GM21825 (cell line): ENCODE measurements at regions not wholly inside any gene's neighbourhood (a gene's known extent, or its start where the extent isn't known, plus 50 kb on each side); places are given as distances from the start of the nearest gene placed in this dataset.

Source experiments
- ATAC-seq: cut with Tn5 transposase; IDR thresholded peaks from one replicate; pipeline ENCODE4 v1.9.1; 2021; ENCODE audit warnings: mild to moderate bottlenecking, moderate library complexity; ENCODE audit not compliant: unreplicated experiment

DNA sequence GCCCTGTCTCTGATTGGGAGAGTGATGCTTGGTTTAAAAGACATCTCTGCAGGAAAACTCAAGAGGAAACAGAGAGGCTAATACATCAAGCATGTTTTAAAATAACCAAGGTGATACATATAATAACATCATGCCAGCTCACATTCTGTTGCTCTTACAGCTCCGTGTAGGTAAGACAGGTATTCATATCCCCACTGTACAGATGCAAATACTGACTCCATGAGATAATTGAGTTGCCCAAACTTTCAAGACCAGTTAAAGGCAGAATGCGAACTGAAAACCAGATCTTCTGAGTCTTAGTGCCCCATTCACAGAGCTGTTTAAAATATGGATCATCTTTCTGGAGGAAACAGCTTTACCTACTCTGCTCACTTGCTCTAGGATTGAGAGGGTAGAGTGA, 214.0 kb downstream of the PIK3R1 start:
- ATAC-seq, result no peak

DNA sequence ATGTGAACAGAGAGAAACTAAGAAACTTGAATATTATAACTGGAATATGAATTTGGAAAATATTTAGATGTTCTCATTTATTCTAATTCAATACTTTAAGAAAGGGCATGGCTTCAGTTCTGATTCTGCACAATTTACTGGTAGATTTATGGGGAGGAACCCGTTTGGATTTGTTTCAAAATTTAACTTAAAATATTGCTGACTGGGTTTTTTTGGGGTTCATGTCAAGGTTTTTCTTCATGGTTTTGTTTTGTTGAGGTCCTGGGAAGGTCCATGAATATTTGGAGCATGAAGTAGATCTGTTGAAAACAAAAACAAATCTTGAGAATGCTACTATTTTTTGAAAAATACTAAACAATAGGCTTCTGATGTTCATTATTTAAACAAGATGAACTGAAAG, 214.7 kb downstream of the PIK3R1 start:
- ATAC-seq, result no peak

DNA sequence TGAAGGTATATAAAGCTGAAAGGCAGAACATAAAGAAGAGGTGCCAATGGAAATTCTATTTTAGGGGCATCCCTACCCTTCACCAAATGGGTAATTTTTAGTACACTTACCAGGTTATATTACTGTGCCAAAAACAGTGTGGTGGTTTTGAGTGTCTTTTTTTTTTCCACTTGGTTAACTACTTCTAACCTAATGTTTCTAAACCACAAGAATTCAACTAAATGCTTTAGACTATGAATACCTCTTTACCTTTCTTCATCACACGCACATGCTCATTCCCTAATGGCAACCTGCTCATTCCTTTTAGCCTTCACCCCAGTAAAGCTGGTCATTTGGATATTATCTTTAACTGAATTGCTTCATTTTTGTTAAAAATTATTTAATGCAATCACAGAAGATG, 215.6 kb downstream of the PIK3R1 start:
- no peak for ATAC-seq

DNA sequence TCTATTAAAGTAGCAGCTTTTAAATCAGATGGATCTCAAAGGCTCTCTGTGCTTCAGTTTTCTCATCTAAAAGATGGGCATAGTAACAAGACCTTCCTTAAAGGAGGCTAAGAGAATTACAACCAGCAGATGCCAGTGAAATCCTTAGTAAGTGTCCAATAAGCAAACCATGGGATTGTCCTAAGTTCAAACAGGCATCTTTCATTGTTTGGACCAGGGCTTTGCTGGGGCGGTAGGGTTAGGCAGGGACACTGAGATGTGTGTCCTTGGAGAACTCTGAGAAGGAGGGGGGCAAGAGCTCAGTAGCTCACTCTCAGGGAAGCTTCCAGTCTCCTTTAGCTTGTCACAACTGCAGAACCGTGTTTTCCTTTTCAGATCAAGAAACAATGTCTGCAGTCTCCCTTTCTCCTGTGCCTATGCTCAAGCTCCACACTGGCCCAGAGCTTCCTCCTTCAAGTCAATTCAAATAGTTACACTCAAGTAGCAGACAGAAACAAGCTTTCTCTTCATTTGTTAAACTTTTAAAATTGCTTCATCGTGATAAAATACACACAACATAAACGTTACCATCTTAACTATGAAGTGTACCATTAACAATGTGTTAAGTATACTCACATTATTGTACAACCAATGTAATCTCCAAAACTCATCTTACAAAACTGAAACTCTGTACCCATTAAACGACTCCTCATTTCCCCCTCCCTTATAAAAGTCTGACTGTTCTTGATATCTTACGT, 216.2 kb downstream of the PIK3R1 start:
- ATAC-seq, result no peak

DNA sequence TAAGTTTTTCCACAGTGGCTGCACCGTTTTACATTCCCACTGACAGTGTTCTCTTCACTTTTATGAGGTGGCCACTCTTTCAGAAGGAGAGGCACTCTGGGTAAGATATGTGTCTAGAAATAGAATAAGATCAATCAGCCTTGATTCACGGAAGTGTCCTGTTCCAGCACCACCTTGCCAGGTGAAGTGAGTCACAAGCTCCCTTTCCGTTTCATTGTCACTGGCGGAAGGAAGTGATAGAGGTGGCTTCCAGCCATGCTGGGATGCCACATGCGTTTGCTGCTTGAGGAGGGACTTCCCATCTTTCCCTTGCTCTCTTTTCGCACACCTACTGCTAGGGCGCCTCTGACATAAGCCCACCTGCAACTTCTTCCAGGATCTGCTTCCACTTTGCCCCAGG, 217.1 kb downstream of the PIK3R1 start:
- no peak for ATAC-seq

DNA sequence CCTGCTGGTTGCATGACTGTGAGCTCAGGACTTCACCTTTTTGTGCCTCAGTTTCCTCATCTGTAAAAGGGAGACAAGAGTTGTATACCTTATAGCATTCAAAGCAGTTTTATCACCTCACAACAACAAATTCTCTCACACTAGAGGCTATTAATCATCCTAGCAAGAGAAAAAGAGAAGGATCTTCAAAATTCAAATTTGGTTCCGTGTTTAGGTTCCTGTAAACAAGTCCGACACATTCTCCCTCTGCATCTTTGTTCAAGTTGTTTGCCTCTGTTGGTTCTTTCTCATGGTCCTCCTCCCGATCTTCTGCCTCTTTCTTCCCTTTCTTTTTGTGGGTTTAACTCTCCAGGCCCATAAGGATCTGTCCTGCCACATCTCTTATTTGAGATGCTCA, 218.0 kb downstream of the PIK3R1 start:
- ATAC-seq, result no peak

DNA sequence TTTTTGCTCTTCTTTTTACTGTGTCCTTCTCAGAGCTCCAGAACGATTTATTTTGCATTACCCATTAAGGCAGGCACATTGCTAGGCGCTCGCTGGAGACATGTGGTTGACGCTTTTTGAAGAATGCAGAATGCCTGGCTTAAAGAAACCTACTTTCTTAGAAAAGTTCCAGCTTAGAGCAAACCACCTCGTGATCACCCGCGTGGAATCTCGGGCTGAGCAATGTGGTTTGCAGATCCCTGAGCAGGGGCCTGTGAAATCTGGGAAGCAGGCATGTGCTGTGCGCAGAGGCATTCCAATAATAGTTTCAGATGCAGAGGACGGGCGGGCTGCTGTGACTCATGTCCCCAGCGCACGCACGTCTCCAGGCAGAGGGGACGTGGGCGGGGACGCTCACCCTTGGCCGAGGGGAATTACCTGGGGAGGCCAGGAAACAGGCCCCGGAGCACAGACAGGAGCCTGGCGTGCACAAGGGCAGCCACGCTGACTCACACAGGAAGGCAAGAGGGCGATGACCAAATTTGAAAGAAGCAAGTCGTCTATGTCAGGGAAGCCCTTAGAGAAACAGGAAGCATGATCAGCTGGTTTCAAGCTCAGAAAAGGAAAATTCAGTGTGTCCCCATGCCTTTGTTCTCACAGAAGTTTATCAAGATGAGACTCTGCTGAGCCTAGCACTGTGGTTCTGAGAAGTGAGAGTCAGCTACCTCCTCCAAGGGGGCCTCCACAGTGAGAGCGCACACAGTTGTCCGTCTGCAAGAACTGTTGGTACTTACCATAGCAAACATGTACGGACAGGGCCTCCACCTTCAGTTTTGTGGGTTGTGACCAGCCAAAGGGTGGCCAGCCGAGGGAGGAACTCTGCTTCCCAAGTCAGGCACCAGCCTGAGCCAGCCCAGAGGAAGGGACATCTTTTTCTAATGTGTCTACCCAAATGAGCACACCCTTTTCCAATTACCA, 218.6 kb downstream of the PIK3R1 start:
- peak; percentile 97 for ATAC-seq

DNA sequence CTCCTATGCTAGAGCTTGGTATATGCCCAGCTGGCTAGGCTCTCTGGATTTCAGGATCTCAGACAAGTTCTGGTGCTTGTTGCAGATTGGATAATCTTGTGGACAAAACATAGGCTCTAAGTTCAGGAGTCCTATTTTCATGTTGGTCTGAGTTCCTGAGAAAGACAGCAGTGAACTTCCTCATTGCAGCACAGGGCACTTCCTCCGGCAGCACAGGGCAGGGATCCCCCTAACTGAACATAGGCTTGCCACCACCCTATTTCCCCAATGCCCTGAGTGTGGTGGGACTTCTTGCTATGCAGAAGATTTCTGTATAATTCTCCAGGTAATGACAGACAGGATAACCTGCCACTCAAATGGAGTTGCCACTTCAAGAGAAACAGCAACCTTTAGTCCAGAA, 220.1 kb downstream of the PIK3R1 start:
- no peak for ATAC-seq

DNA sequence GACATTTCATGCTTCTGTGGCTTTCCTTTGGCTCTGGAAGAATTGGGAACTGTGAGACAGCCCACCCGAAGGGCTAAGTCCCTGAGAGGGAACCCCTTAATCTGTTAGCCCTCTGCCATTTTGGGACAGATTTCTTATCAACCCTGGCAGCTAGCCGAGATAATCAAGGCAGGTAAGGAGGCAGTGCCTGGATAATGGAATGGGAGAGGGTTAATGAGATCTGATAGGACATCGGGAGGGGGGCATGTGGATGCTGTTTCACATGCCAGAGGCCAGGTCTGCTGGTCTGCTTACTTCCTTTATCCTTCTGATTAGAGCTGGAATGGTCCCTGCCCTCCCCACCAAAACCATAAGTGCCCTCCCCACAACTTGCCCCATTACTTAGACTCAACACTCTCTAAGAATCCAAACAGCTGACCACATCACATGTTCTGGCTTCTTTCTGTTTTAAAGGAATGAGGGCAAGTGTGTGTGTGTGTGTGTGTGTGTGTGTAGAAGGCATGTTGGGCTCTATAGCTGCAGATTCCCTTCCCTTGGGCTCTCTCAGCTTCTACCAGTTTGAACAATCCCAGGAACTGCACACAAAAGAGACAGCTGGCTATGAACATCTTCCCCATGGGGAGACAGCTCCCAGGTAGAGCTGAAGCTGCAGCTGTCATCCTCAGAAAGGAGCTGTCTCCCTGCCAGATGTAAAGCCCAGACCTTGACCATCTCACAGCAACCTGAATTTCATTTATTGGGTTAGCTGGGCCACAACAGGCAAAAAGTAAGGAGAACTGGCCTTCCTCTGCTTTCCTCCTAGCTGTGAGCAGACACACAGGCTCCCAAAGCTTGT, 221.3 kb downstream of the PIK3R1 start:
- ATAC-seq, result no peak

DNA sequence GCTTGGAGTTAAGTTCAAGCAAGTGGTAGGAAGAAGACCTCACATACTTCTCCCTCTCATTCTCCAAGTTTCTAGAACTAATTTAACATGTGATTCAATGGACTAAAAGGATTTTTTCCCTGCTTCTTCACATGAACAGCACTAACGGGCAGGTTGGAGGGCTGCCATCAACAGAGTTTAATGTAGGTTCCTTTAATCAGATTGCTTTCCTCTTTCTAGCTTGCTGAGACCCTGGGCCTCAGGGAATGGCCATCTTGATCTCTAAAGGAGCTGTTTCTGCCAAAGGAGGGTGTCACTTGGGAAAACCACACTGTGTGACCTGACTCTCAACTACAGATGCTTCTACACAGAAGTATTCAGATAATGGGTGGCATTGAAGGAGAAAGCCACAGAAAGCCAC, 223.3 kb downstream of the PIK3R1 start:
- no peak for ATAC-seq

DNA sequence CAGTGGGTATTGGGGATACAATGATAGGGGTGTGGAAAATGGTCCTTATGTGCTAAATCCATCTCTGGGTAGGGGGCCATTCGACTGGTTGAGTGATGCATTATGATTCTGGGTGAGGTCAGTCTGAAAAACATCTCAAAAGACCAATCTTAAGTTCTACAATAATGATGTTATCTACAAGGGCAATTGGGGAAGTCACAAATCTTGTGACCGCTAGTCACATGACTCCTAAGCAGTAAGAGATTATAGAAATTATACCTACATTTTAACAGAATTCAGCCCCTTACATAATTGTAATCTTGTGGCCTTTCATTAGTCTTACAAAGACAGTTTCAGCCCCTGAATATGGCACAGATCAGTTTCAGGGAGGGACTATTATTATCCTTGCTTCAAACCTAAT, 224.7 kb downstream of the PIK3R1 start:
- ATAC-seq, result no peak

DNA sequence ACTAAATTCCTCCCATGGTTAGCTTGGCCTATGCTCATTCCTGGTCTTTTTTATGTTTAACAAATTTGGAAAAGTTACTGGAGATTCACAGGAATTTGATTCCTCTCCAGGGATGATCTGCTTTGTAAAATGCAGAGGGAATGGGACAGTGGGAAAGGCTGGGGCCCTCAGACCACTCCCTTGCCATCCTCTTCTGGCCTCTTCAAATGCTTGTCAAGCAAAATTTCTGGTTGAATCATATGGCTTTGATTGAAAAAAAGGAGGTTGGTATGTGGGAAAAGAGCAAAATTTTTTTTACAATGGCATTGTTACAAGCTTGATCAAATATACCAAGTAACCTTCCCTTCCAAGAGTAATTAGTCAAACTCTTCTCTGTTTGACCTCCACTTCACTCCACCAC, 225.1 kb downstream of the PIK3R1 start:
- no peak for ATAC-seq

DNA sequence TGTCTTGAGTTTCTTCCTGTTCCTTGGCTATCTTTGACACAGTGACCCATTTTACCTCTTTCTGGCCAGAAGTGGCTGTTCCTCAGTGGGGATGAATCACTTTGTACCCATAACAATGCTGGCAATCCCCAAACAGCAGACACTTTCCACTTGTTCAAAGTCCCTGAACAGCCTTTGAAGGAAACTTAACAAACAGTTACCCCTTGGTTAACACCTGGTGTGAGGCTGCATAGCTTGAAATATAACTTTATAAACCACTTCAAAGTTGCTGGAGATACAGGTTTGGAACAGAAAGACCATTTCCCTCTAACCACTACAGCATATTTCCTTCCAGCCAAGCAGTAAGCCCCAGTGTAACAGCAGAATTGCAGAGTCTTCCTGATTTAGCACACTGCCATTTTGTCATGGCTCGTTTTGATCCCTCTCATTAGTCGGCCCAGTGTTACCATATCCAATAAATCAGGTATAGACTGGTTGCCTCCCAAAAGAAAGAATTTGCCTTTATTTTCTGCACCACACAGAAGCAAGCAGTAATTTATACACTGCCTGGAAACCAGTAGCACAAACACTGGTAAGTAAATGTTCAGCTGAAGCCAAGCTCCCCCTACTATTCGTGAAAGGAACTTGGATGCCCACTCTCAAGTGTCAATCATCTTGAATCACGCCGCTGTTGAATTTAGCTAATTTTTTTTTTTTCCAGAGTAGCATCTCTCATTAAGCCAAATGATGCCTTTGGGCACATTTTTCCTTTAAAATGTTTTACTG, 225.9 kb downstream of the PIK3R1 start:
- no peak for ATAC-seq

DNA sequence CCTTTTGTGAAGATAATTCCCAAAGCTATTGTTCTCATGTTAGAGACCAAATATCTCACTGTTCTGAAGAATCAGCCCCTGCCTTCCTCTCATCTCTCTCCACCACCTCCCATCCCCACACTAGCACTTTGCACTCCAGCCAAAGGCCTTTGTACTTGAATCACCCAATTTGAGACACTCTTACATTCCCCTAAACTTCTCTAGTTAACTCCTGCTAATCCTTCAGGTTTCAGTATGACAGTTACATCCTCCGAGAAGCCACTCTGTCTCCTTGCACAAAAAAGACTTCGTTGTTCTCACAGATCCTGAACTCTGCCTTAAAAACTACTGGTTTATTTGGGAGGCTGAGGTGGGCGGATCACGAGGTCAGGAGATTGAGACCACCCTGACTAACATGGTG, 227.5 kb downstream of the PIK3R1 start:
- ATAC-seq, result no peak

DNA sequence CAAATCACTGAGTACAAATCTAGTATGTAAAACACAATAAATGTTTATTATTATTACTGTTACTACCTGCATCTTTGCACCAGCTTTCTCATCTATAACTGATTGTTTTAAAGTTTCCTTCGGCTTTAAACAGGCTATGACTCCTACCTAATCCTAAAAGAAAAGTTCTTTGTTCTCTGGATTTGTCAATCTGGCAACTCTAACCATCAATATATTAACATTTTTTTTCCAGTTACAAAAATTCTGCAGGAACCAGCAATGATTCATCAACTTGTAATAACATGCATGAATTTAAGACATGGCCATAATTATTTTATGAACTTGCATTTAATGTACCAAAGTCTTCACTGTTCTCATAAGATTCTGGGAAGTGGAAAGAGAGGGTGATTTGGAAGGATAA, 228.5 kb downstream of the PIK3R1 start:
- ATAC-seq, result no peak

DNA sequence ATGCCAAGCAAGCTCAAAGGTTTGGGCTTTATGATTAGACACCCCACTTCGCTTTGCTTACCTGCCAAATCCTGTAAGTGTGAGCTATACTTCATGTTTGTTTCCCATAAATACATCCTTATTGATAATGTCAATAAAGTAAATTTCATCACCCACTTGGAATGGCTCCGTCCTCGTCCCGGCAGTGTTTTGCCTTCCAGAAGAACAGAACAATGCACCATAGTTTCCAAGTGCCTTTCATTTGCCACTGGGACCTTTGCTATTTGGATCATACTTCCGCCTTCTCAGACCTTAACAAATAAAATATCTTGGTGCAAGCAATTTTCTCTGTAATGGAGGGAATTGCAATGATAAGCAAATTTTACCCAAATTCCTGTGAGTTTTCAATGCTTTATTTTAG, 229.3 kb downstream of the PIK3R1 start:
- ATAC-seq, result no peak

DNA sequence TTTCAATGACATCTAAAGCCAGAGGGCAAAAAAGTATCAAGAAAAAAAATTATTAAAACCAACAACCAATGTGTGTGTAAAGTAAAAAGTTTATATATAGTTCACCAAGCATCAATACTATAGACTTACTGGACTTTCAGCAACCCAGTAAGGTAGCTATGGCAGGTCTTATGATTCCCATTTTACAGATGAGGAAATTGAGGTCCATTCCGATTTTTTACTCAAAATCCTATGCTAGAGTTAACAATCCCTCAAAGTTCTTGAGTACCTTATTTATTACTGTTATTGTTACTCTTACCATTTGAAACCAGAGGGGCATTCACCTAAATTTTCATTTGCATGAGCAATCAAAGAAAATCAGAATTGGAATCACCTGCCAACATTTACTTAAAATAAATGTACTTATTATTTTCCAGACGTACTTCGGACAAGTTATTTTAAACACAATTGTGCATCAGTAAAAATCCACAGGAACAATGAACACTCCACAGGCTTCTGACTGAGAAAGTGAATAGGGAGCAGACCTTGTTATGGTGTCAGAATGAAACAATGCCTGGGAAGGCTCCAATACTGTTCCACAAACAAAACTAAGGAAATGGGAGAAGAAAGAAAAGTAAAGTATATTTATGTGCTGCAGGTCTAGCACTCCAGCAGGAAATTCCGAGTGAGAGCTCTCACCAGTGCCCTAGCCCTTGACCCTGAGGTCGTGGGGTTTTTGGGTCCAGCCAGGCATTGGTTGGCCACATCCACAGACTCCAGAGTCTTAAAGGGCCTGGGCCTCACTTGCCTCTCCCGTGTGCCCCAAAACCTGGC, 229.9 kb downstream of the PIK3R1 start:
- ATAC-seq, result no peak

DNA sequence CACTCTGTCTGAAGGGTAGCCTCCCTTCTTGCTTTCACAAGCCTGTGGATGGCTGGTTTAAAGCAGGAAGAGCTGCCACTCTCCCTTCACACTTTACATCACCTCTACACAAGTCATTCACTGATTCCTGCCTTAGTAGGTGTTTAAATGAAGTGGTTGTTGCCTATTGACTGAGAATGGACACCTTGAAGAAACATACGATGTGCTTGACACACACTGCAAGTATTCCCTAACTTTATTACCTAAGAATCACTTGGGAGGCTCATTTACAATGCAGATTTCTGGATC, 230.5 kb downstream of the PIK3R1 start:
- no peak for ATAC-seq

DNA sequence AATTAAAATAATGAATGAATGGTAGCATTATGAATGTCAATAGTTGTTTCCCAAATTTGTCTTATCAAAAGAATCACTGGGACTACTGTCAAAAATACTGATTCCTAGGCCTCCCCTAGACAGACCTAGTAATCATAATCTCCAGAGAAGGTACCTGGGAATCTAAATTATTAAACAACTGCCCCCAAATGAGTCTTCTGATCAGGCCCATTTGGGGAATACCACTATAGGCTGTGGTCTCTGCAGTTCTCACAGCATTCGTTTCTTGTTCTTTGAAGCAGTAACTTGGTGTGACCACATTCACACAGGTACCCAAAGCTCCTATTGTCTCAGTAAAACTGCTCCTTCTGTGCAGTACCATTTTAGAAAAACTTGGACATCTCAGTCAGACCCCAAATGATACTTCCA, 230.9 kb downstream of the PIK3R1 start:
- ATAC-seq, result peak; percentile 86
